GM12892 (cell line): ENCODE measurements at regions not wholly inside any gene's neighbourhood (a gene's known extent, or its start where the extent isn't known, plus 50 kb on each side); places are given as distances from the start of the nearest gene placed in this dataset.

ENCODE experiments used
- POLR2A ChIP-seq: IDR thresholded peaks from 2 replicates; pipeline ENCODE4 v1.6.1; 2011; ENCODE audit warnings: low read depth, low read length, control low read depth
- POLR2AphosphoS5 ChIP-seq: IDR thresholded peaks from 2 replicates; pipeline ENCODE4 v1.6.1; 2011; ENCODE audit warnings: low read depth, low read length, control low read depth
- TAF1 ChIP-seq: IDR thresholded peaks from 2 replicates; pipeline ENCODE4 v1.6.1; 2011; ENCODE audit warnings: low read depth, mild to moderate bottlenecking, control low read depth, low read length, borderline replicate concordance

DNA sequence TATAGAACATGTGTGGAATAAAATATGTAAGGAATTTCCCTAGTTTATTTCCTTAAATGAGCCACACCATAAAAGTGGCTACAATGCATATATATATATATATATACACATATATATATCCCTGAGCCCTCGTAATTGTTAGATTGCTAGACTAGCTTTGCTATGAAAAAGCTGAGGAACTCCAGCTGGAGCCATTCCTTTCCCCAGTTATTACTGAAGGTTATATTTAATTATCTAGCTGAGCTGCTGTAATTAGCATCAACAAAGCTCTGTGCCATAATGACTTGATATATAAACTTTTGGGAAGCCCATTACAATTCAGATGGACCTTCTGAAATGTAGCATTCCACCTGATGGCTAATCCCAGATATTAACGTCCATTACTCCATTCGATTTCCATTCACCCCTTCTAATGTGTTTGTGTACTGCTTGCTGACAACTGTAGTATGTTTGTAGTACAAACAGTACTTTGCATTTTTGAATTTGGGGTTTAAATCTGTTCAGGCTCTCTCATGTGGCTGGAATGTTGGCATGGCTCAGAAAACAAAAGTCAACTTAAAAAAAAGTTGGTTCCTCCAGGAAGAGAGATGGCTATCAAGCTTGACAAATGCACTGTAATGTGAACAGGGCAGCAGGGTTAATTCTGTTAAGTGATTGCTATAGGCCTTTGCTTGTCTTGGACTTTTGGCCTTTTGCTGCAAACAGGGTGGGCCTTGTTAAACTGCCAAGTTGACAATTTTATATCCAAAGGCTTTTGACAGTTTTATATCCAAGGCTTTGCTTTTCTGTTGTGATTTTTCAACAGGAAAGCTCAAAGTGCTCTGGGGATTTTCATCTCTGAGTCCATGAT is 170.0 kb downstream of the LTN1 start:
- TF ChIP-seq POLR2AphosphoS5 (no peak), POLR2A (no peak), TAF1 (no peak)
